ENCODE measurements at regions not wholly inside any gene's neighbourhood (a gene's known extent, or its start where the extent isn't known, plus 50 kb on each side); places are given as distances from the start of the nearest gene placed in this dataset.

- TF ChIP-seq YY1 (IDR thresholded peaks at IDR 0.05; ENCODE audit: low read depth): no peak
- TF ChIP-seq EGR1 (IDR thresholded peaks at IDR 0.05): no peak
- TF ChIP-seq EP300 (IDR thresholded peaks at IDR 0.05; ENCODE audit: borderline replicate concordance): no peak
- no peak for TF ChIP-seq USF1 (IDR thresholded peaks at IDR 0.05)
- no peak for TF ChIP-seq NFIC (IDR thresholded peaks at IDR 0.05)
- TF ChIP-seq CEBPB (IDR thresholded peaks at IDR 0.05): no peak
- no peak for TF ChIP-seq REST (IDR thresholded peaks at IDR 0.05; ENCODE audit: low read depth)
- TF ChIP-seq TAF1 (IDR thresholded peaks at IDR 0.05; ENCODE audit: low read depth): no peak
- no peak for TF ChIP-seq TCF12 (IDR thresholded peaks at IDR 0.05; ENCODE audit: low read depth)
Observed at GRCh38 chrX:85543866-85544265, 164.4 kb upstream of the POF1B start.
